Inferior parietal cortex (tissue), 1 donor: ENCODE measurements at regions not wholly inside any gene's neighbourhood (a gene's known extent, or its start where the extent isn't known, plus 50 kb on each side); places are given as distances from the start of the nearest gene placed in this dataset.

Source experiments
- DNase-seq: peaks from one replicate; pipeline ENCODE4 v3.0.0-alpha.2; 2016; ENCODE audit errors: extremely low spot score

GRCh38 chr3:98964784-98965183 is 63.3 kb upstream of the DCBLD2 start:
- DNase-seq = no peak

GRCh38 chr3:98963546-98963945 is 62.1 kb upstream of the DCBLD2 start:
- no peak for DNase-seq

GRCh38 chr3:98962951-98963350 is 61.5 kb upstream of the DCBLD2 start:
- no peak for DNase-seq

GRCh38 chr3:98962189-98962930 is 60.9 kb upstream of the DCBLD2 start:
- no peak for DNase-seq

GRCh38 chr3:98961161-98962155 is 60.0 kb upstream of the DCBLD2 start:
- DNase-seq = no peak

DNA sequence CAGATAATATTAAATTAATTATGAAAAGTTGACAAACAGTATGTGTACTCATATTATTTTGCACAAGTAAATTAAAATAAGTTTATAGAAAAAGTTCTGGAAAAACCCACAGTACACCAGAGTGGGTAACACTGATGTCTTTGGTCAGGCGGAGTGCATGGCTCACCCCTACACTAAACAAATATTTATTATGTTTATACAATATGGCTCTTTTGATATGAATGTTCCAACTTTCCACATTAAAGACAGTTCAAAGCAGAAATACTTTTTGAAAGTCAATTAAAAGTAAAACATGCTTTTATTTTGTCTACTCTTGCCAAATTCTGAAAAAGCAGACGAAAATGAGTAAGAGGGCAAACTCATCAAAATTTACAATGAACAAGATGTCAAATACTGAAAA is 56.2 kb upstream of the DCBLD2 start:
- no peak for DNase-seq

- no peak for DNase-seq
Measured at GRCh38 chr3:98956008-98956407, 54.5 kb upstream of the DCBLD2 start.

DNA sequence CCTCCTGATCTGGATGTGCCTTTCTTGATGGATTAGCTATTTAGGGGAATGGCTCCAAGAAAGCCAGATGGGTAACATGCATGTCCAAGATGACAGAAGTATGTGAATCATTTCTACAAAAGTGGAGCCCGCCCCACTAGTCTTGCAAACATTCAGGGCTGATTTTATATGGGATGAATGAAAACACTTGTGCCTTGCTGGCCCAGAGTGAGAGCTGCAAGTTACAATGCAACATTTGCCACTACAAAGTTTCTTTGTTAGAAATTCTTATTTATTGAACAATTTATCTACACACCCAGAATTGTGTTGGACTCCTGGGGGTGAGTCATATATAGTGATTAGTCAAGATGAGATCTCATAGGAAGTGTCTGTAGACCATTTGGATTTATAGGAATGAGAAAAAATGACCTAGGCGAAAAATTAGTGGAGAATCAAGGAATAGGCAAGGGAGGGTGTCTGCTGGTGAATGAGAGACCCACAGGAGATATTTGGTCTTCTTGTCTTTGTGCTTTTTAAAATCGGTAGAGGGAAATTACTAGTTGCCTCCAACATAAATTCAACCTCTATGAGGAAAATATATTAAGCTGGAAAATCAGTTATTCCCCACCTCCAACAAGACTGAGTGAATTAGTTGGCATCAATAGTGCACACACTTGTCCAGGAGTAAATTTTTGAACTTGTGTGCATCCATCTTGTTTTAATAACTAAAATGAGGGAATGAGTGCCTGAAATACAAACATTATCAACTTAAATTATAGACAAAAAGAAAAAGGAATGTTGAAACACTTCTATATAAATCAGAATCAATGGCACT is 53.5 kb upstream of the DCBLD2 start:
- DNase-seq = no peak

DNA sequence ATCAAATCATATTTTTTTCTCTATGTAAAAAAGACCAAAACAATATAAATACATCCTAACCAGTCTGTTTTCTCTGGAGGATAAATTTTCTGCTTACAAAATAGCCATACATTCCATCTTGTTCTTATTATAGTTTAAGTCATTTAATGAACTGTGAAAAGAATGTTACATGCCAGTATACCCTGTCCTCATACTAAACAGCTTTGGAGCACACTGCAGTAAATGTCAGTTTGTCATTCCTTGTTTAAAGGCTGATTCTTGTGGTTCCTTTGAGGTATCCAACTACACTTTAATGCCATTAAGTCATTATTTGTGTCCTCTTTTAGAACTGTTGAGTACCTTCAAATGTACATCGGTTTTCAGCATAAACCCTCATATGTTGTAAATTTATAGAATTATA is 52.7 kb upstream of the DCBLD2 start:
- no peak for DNase-seq

DNA sequence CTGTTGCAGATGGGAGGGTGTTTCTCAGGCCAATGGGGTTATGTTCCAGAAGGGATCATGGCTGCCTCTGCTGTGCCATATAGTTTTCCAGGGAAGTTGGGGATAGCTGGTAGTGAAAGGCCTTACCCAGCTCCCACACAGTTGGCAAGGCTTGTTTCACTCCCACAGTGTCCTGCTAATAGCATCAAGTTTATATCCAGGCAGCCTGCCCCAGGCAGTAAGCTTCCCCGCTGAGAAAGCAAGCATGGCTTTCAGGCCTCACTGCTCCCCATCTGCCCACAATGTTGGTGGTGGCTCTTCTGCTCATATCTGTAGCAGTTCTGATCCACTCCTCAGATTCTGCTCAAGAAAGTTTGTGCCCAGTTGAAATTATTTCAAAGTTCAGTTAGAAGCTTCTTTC is 50.9 kb upstream of the DCBLD2 start:
- no peak for DNase-seq
